GM18519 (cell line): ENCODE measurements at regions not wholly inside any gene's neighbourhood (a gene's known extent, or its start where the extent isn't known, plus 50 kb on each side); places are given as distances from the start of the nearest gene placed in this dataset.

Experiments
- ATAC-seq: cut with Tn5 transposase; IDR thresholded peaks from one replicate; pipeline ENCODE4 v1.9.1; 2021; ENCODE audit warnings: mild to moderate bottlenecking, moderate library complexity; ENCODE audit not compliant: unreplicated experiment, low FRiP score

GRCh38 chr20:50386641-50386960 lies 123.6 kb upstream of the PTPN1 start:
- no peak for ATAC-seq

DNA sequence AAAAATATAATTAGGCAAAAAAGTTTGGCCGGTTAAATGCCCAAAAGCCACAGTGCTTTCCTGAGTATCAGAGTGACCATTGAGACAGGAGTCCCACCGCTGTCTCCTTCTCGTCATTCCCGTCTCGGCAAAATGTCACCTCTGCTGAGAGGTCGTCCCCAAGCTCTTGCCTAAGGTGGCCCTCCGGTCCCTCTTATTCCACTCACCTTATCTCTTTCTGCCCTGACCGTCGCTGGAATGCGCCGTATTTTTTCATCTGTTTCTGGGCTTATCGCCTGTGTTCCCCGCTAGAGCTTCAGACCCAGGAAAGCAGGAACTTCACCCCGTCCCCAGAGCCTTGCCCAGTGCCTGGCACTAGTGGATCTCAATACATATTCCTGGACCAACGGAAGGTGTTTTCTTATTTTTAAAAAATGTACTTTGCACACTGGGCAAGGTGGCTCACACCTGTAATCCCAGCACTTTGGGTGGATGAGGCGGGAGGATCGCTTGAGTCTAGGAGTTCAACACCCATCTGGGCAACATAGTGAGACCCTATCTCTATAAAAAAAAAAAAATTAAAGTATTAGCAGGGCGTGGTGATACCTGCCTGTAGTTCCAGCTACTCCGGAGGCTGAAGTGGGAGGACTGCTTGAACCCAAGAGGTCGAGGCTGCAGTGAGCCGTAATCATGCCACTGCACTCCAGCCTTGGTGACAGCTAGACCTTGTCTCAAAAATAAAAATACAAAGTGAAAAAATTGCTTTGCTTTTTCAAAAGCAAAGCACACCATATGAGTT lies 122.8 kb upstream of the PTPN1 start:
- ATAC-seq = no peak

- ATAC-seq = no peak
Observed at GRCh38 chr20:50387996-50388332, 122.2 kb upstream of the PTPN1 start.

DNA sequence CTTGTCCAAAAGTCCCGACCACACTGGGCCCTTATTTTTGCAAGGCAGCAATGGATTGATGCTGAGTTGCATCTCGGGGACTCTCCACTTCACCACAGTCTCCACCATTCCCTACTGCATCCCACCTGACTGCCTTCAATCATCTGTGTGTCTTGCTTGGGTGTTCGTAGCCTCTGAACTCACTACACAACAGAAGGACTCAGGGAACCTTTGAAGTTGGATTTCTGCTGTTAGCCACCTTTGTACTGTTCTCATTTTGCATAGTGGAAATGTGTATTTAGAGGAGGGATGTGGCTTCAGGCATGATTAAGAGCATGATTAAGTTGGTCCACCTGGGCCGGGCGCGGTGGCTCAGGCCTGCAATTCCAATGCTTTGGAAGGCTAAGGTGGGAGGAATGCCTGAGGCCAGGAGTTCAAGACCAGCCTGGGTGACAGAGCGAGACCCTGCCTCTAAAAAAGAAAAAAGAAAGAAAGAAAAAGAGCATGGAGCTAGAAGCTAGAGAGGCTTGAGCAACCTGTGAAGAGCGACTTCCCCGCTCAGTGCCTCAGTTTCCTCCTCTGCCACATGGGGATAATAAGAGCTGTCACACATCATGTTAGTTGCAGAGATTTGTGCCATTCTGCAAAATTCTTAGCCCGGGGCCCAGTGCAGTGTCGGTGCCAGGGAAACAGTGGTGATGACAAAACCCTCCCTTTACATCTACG lies 121.3 kb upstream of the PTPN1 start:
- ATAC-seq = no peak

DNA sequence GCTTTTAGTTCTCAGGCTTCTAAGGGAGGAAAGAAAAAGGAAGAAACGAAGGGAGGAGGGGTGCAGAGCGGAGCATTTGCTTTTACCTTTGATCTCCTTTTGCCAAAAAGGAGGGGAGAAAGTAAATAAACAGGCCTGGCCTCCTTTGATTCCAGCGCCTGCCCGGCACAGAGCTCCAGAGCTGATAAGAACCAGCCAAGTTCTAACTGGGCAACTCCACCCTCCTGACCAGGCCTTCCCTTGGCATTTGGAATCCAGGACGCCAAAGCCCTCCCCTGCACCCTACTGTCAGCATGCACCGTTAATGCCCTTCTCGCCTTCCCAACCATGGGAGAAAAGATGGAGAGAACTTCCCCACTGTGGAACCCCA lies 120.8 kb upstream of the PTPN1 start:
- no peak for ATAC-seq

- no peak for ATAC-seq
Observed at GRCh38 chr20:50389808-50390684, 120.1 kb upstream of the PTPN1 start.

DNA sequence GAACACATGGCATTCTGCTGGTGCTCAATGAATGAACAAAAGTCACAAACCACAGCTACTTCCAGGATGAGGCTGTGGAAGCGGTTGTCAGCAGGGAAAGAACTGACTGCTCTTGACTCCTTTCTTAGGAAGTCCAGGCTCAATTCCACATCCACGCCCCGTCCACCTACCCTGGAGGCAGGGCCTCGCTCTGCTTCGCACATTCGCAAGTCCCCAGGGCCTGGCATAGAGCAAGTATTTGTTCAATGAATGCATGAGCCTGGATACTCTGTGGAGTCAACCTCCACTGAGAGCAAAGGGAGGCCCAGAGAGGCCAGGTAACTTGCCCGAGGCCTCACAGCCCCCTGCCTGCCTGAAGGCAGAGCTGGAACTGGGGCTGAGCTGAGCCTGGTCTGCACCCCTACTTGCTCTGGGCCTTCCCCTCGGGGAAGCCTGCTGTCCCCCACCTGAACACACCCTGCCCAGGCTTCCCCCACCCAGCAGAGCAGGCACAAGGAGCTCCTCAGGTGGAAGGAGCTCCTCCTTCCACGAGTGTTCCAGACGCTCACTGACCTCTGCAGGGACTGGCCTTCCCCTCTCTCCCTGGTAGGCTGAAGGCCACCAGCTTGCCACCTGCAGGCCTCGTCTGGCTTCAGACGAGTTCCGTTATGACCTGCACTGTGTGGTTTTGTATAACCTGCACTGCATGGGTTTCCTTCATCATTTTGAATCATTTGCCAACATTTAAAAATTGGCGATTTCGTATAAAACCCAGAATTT lies 119.3 kb upstream of the PTPN1 start:
- no peak for ATAC-seq

DNA sequence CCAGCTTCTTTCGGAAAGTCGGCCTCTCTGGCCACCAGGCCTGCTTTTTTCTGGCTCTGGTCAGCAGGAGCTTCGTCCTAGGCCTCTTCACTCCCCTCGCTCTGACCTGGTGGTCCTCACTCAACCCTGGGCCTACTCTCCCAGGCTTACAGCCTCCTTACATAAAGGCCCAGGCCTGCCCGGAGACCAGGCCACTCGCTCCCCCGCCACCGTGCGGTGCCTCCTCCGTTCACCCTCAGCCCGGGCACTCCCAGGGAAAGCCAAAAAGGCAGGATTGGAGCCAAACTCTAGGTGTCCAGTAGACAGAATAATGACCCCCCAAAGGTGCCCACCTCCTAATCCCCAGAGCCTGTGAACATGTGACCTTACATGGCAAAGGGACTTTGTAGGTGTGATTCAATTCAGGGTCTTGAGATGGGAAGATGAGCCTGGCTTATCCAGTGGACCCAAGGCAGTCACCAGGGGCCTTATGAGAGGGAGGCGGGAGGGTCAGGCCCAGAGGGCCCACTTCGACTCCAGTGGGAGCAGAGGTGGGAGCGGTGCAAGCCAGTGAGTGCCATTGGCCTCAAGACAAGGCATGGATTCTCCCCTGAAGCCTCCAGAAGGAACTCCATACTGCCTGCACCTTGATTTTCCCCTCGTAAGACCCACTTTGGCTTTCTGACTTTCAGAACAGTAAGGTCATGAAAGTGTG lies 118.6 kb upstream of the PTPN1 start:
- ATAC-seq = no peak

GRCh38 chr20:50392138-50392866 lies 117.9 kb upstream of the PTPN1 start:
- no peak for ATAC-seq

GRCh38 chr20:50393242-50393641 lies 116.9 kb upstream of the PTPN1 start:
- ATAC-seq = no peak

- no peak for ATAC-seq
Observed at GRCh38 chr20:50393990-50394561, 116.1 kb upstream of the PTPN1 start.

DNA sequence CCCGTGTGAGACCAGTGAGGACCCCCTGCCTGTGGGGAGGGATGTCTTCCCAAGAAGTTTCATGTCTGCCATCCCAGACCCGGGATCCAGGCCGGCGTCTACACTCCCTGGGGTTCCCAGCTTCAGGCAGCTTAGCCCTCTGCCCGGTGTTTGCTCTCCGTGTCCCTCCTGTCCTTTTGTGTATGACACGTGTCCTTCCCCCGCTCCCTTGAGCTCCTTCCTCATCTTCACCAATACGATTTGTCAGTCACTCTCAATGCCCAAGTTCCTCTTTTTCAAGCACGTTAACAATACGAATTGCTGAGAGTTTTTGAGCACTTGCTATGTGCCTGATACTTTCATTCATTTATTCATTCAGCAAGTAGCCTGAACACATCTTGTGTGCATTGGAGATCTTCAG lies 115.6 kb upstream of the PTPN1 start:
- no peak for ATAC-seq

- ATAC-seq = no peak
Observed at GRCh38 chr20:50395251-50395729, 114.9 kb upstream of the PTPN1 start.

GRCh38 chr20:50395914-50396488 lies 114.2 kb upstream of the PTPN1 start:
- no peak for ATAC-seq

DNA sequence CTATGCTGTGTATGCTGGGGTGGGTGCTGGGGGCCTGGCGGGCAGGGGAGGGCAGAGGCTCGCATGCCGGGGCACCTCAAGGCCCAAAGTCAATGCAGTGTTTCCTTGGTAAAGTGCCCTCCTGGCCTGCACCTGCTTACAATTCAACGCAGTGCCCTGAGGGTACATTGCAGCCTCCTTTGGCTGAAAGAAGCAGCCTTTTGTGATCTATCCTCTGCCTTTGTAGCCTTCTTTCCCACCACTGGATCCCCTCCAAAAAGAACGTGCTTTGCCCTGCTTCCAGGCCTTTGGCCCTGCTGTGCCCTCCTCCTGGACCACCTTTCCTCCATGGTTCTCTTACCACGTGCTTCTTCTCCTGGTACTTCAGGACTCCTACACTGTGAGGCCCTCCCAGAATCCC lies 113.6 kb upstream of the PTPN1 start:
- no peak for ATAC-seq

DNA sequence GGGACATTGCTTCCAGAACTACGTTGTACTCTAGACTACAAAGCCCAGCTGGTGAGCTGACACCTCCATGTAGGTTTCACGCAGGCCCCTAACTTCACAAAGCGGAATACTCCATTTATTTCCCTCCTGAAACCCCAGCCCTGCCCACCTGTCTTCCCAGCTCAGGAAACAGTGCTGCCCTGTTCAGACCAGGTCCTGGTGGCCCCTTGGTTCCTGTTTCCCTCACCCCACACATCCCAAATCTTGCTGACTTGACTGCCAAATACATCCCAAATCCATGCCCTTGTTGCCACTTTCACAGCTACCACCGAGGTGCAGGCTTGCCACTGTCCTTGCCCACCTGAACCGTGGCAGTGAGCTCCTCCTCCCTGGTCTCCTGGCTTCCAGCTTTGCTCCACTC lies 113.1 kb upstream of the PTPN1 start:
- ATAC-seq = no peak

DNA sequence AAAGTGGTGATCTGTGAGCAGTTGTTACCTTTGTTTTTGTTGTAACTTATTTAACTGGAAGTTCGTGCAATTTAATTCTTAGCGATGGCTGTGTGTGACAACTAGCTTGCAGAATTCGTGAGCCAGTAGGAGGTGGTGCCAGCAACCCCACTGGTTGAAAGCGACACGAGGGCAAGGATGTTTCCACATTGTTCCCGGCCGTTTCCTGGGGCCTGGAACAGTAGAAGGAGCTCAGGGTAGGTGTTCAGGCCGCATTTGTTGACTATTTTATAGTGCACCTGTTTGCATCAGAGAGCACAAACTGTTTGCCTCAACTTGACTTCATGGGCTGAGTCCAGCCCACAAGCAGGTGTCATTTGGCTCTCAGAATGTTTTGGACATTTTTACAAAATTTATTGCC lies 112.1 kb upstream of the PTPN1 start:
- no peak for ATAC-seq

GRCh38 chr20:50398471-50398820 lies 111.7 kb upstream of the PTPN1 start:
- ATAC-seq = no peak
